COLO668 (cell line): ENCODE measurements at regions not wholly inside any gene's neighbourhood (a gene's known extent, or its start where the extent isn't known, plus 50 kb on each side); places are given as distances from the start of the nearest gene placed in this dataset.

Source experiments
- DNase-seq: peaks from one replicate; lab custom pipeline; 2025; ENCODE audit not compliant: unreplicated experiment; lab: John Stamatoyannopoulos, UW

- DNase-seq = no peak
These were observed 481.9 kb downstream of the ARHGEF28 start for GRCh38 chr5:74107899-74108298.

GRCh38 chr5:74105126-74105780 lies 479.3 kb downstream of the ARHGEF28 start:
- DNase-seq = no peak

GRCh38 chr5:74103131-74104023 lies 477.4 kb downstream of the ARHGEF28 start:
- DNase-seq = no peak

- DNase-seq = no peak
These were observed 474.3 kb downstream of the ARHGEF28 start for GRCh38 chr5:74100268-74100665.

- no peak for DNase-seq
These were observed 473.7 kb downstream of the ARHGEF28 start for GRCh38 chr5:74099538-74100267.

GRCh38 chr5:74098941-74099340 lies 472.9 kb downstream of the ARHGEF28 start:
- no peak for DNase-seq

- DNase-seq = no peak
These were observed 472.5 kb downstream of the ARHGEF28 start for GRCh38 chr5:74098456-74098855.

GRCh38 chr5:74096325-74096724 lies 470.3 kb downstream of the ARHGEF28 start:
- DNase-seq = no peak

GRCh38 chr5:74095871-74096270 lies 469.9 kb downstream of the ARHGEF28 start:
- no peak for DNase-seq

GRCh38 chr5:74094782-74095108 lies 468.7 kb downstream of the ARHGEF28 start:
- DNase-seq = no peak

GRCh38 chr5:74094096-74094781 lies 468.2 kb downstream of the ARHGEF28 start:
- DNase-seq = no peak

- no peak for DNase-seq
These were observed 467.6 kb downstream of the ARHGEF28 start for GRCh38 chr5:74093561-74093960.

GRCh38 chr5:74092766-74093165 lies 466.8 kb downstream of the ARHGEF28 start:
- DNase-seq = no peak

- no peak for DNase-seq
These were observed 459.8 kb downstream of the ARHGEF28 start for GRCh38 chr5:74085782-74086181.

- no peak for DNase-seq
These were observed 459.2 kb downstream of the ARHGEF28 start for GRCh38 chr5:74085186-74085585.

- no peak for DNase-seq
These were observed 457.2 kb downstream of the ARHGEF28 start for GRCh38 chr5:74083096-74083791.

- DNase-seq = peak; percentile 9
These were observed 456.6 kb downstream of the ARHGEF28 start for GRCh38 chr5:74082512-74083055.

- no peak for DNase-seq
These were observed 455.1 kb downstream of the ARHGEF28 start for GRCh38 chr5:74081126-74081525.

- DNase-seq = no peak
These were observed 454.1 kb downstream of the ARHGEF28 start for GRCh38 chr5:74079971-74080556.
